RWPE1 (cell line): ENCODE measurements at regions not wholly inside any gene's neighbourhood (a gene's known extent, or its start where the extent isn't known, plus 50 kb on each side); places are given as distances from the start of the nearest gene placed in this dataset.

Experiments
- CTCF ChIA-PET: fragments of 350-600 bp; sonication (Branson Sonifier 250); formaldehyde crosslinking; extraction: SDS; loops from one replicate; lab custom pipeline; 2021; lab: Yijun Ruan, JAX
- POLR2A ChIA-PET: fragments of 400-600 bp; formaldehyde crosslinking; extraction: SDS; loops from one replicate; lab custom pipeline; 2020; ENCODE audit warnings: antibody characterized with exemption; ENCODE audit not compliant: low non-redundant PET; lab: Yijun Ruan, JAX
- DNase-seq: peaks from one replicate; pipeline ENCODE4 v3.0.0; 2012; ENCODE audit warnings: low spot score
- H3K27ac ChIP-seq: fragments of 450-650 bp; 2 replicates; pipeline ENCODE4 v1.5.1; 2017
- CTCF ChIP-seq: fragments of 450-650 bp; conservative IDR thresholded peaks from 2 replicates; pipeline ENCODE4 v1.5.1; 2017; ENCODE audit warnings: low read depth, mild to moderate bottlenecking

- CTCF ChIA-PET, result no interaction called here
- TF ChIP-seq CTCF, result no peak
- no peak overlapping the region for H3K27ac ChIP-seq
- POLR2A ChIA-PET, result no interaction called here
- no peak for DNase-seq
Observed at GRCh38 chr1:170332801-170333200, 187.0 kb downstream of the NTMT2 start.

- no peak for DNase-seq
- no peak for TF ChIP-seq CTCF
- ChIA-PET POLR2A (no interaction called here), CTCF (no interaction called here)
- H3K27ac ChIP-seq, result no peak overlapping the region
Observed at GRCh38 chr1:170337413-170337994, 191.7 kb downstream of the NTMT2 start.

GRCh38 chr1:170339534-170339933 is 192.4 kb upstream of the GORAB start:
- CTCF ChIA-PET, result no interaction called here
- POLR2A ChIA-PET, result no interaction called here
- TF ChIP-seq CTCF, result no peak
- no peak overlapping the region for H3K27ac ChIP-seq
- no peak for DNase-seq

GRCh38 chr1:170340308-170340707 is 191.7 kb upstream of the GORAB start:
- POLR2A ChIA-PET, result no interaction called here
- no peak overlapping the region for H3K27ac ChIP-seq
- TF ChIP-seq CTCF, result no peak
- CTCF ChIA-PET, result interaction anchor here (0.5 kb wide), 1 partner anchor 312 kb away, joined by 9 read pairs; no protein-coding TSS in a partner anchor
- DNase-seq, result no peak

- no peak overlapping the region for H3K27ac ChIP-seq
- no peak for DNase-seq
- TF ChIP-seq CTCF, result no peak
- ChIA-PET POLR2A (no interaction called here), CTCF (no interaction called here)
Observed at GRCh38 chr1:170351366-170351946, 180.5 kb upstream of the GORAB start.

GRCh38 chr1:170354246-170354645 is 177.7 kb upstream of the GORAB start:
- TF ChIP-seq CTCF, result no peak
- POLR2A ChIA-PET, result no interaction called here
- no peak overlapping the region for H3K27ac ChIP-seq
- no peak for DNase-seq
- CTCF ChIA-PET, result no interaction called here
